H1 (cell line): ENCODE measurements at regions not wholly inside any gene's neighbourhood (a gene's known extent, or its start where the extent isn't known, plus 50 kb on each side); places are given as distances from the start of the nearest gene placed in this dataset.

Experiments
- CTCF ChIA-PET: fragments of 300-600 bp; sonication (Branson Sonifier 250); formaldehyde crosslinking; loops from one replicate; lab custom pipeline; 2021; ENCODE audit not compliant: partially characterized antibody; lab: Charles Lee
- POLR2A ChIA-PET: fragments of 300-600 bp; sonication (Branson Sonifier 250); formaldehyde crosslinking; loops from one replicate; lab custom pipeline; 2021; ENCODE audit warnings: inconsistent platforms; ENCODE audit not compliant: partially characterized antibody; lab: Charles Lee
- DNase-seq, 2 experiments: peaks; one replicate each; pipeline versions ENCODE4 v3.0.0 to v3.0.0-alpha.2; 2010 to 2022; ENCODE audit warnings: low spot score in 2 of 2, low read depth in 1 of 2, mixed read lengths in 1 of 2
- FAIRE-seq: peaks from 2 replicates; lab custom pipeline; 2011; peaks lifted over from hg19 to GRCh38; lab: Jason Lieb, UNC
- H2AFZ ChIP-seq: 2 replicates; pipeline ENCODE4 v1.8.1; 2012; ENCODE audit warnings: low read length, inconsistent platforms
- H2AK5ac ChIP-seq: 2 replicates; pipeline ENCODE4 v1.6.1; 2013; ENCODE audit warnings: low read depth, low read length
- H2BK120ac ChIP-seq: replicated peaks from 2 replicates; pipeline ENCODE3; 2013; ENCODE audit warnings: low read depth, low read length, inconsistent platforms
- H2BK12ac ChIP-seq: 2 replicates; pipeline ENCODE4 v1.6.1; 2013; ENCODE audit warnings: low read depth, low read length
- H2BK15ac ChIP-seq: 2 replicates; pipeline ENCODE4 v1.6.1; 2013; ENCODE audit warnings: low read length
- H2BK20ac ChIP-seq: 2 replicates; pipeline ENCODE4 v1.6.1; 2013; ENCODE audit warnings: low read length
- H2BK5ac ChIP-seq: 2 replicates; pipeline ENCODE4 v1.6.1; 2013; ENCODE audit warnings: low read depth, low read length
- H3K14ac ChIP-seq: 2 replicates; pipeline ENCODE4 v1.6.1; 2013; ENCODE audit warnings: inconsistent platforms; ENCODE audit not compliant: insufficient read length
- H3K18ac ChIP-seq: 2 replicates; pipeline ENCODE4 v1.6.1; 2013; ENCODE audit warnings: low read length; ENCODE audit errors: extremely low read depth
- H3K23ac ChIP-seq: 2 replicates; pipeline ENCODE4 v1.6.1; 2013; ENCODE audit warnings: inconsistent platforms; ENCODE audit not compliant: insufficient read length
- H3K23me2 ChIP-seq: 2 replicates; pipeline ENCODE4 v1.6.1; 2013; ENCODE audit warnings: low read depth, low read length
- H3K27ac ChIP-seq: 2 replicates; pipeline ENCODE4 v1.6.1; 2011; ENCODE audit warnings: low read depth, low read length, inconsistent platforms
- H3K27me3 ChIP-seq, 4 experiments: replicated peaks in 1 of 4; 1 replicate in 1 of 4; 2 replicates in 3 of 4; pipeline versions ENCODE4 v1.6.1 to v1.8.1; 2011 to 2013; ENCODE audit warnings: low read length in 3 of 4, mild to moderate bottlenecking in 3 of 4, inconsistent platforms in 2 of 4, mixed read lengths in 2 of 4, moderate library complexity in 1 of 4; ENCODE audit not compliant: control insufficient read depth in 3 of 4, insufficient read depth in 3 of 4; ENCODE audit errors: extremely low read depth in 1 of 4
- H3K36me3 ChIP-seq, 4 experiments: 2 replicates each; pipeline versions ENCODE4 v1.6.1 to v1.8.1; 2011 to 2013; ENCODE audit warnings: mild to moderate bottlenecking in 4 of 4, low read length in 3 of 4, moderate library complexity in 2 of 4, control low read depth in 1 of 4, inconsistent platforms in 1 of 4; ENCODE audit not compliant: insufficient read depth in 4 of 4, control insufficient read depth in 2 of 4
- H3K4ac ChIP-seq: replicated peaks from 2 replicates; pipeline ENCODE3; 2013; ENCODE audit warnings: low read length, low read depth, mixed read lengths, inconsistent platforms; ENCODE audit not compliant: insufficient read length
- H3K4me1 ChIP-seq, 4 experiments: replicated peaks in 1 of 4; 1 replicate in 1 of 4; 2 replicates in 3 of 4; pipeline versions ENCODE4 v1.6.1 to v1.8.1; 2011 to 2013; ENCODE audit warnings: low read length in 3 of 4, inconsistent platforms in 2 of 4, mixed read lengths in 1 of 4; ENCODE audit not compliant: insufficient read depth in 4 of 4, control insufficient read depth in 3 of 4
- H3K4me2 ChIP-seq, 2 experiments: 2 replicates each; pipeline versions ENCODE4 v1.6.1 to v1.8.1; 2011 to 2013; ENCODE audit warnings: low read depth in 2 of 2, low read length in 2 of 2, control low read depth in 1 of 2, inconsistent platforms in 1 of 2, mild to moderate bottlenecking in 1 of 2; ENCODE audit not compliant: insufficient read depth in 1 of 2
- H3K4me3 ChIP-seq, 4 experiments: fragments of 200-600, 300-600 bp in 1 of 4; sonication (generic), shearing (Covaris generic), sonication (Bioruptor Twin) in 1 of 4; 2 replicates each; pipeline versions ENCODE4 v1.5.1 to v1.8.1; 2011 to 2016; ENCODE audit warnings: low read length in 4 of 4, low read depth in 3 of 4, control low read depth in 2 of 4, inconsistent platforms in 2 of 4, mild to moderate bottlenecking in 2 of 4, mixed read lengths in 1 of 4, moderate library complexity in 1 of 4; ENCODE audit not compliant: insufficient read depth in 2 of 4; ENCODE audit errors: extremely low read depth in 1 of 4
- H3K56ac ChIP-seq: replicated peaks from 2 replicates; pipeline ENCODE3; 2013; ENCODE audit warnings: low read depth, mild to moderate bottlenecking, mixed read lengths, low read length, inconsistent platforms; ENCODE audit not compliant: insufficient read length
- H3K79me1 ChIP-seq: 2 replicates; pipeline ENCODE4 v1.6.1; 2013; ENCODE audit warnings: low read depth, low read length, control low read depth
- H3K79me2 ChIP-seq, 2 experiments: 2 replicates each; pipeline versions ENCODE4 v1.6.1 to v1.8.1; 2012 to 2013; ENCODE audit warnings: low read length in 2 of 2, mild to moderate bottlenecking in 2 of 2, inconsistent platforms in 1 of 2; ENCODE audit not compliant: insufficient read depth in 2 of 2, control insufficient read depth in 1 of 2
- H3K9ac ChIP-seq, 4 experiments: replicated peaks in 1 of 4; 1 replicate in 1 of 4; 2 replicates in 3 of 4; pipeline versions ENCODE4 v1.6.1 to v1.8.1; 2011 to 2013; ENCODE audit warnings: low read depth in 3 of 4, low read length in 3 of 4, control low read depth in 2 of 4, mild to moderate bottlenecking in 2 of 4, moderate library complexity in 2 of 4, inconsistent platforms in 1 of 4; ENCODE audit errors: extremely low read depth in 1 of 4
- H3K9me3 ChIP-seq, 2 experiments: 2 replicates each; pipeline versions ENCODE4 v1.6.1 to v1.8.1; 2012 to 2013; ENCODE audit warnings: mild to moderate bottlenecking in 2 of 2, moderate library complexity in 2 of 2, control low read depth in 1 of 2, inconsistent platforms in 1 of 2, low read depth in 1 of 2, low read length in 1 of 2, mixed read lengths in 1 of 2; ENCODE audit not compliant: insufficient read depth in 2 of 2
- H4K20me1 ChIP-seq, 2 experiments: replicated peaks in 1 of 2; 2 replicates each; pipeline versions ENCODE3 to v1.8.1; 2011 to 2013; ENCODE audit warnings: inconsistent platforms in 2 of 2, low read length in 2 of 2, mild to moderate bottlenecking in 1 of 2; ENCODE audit not compliant: insufficient read depth in 2 of 2, control insufficient read depth in 1 of 2
- H4K5ac ChIP-seq: 2 replicates; pipeline ENCODE4 v1.6.1; 2013; ENCODE audit warnings: low read length, low read depth, mixed read lengths, inconsistent platforms; ENCODE audit not compliant: insufficient read length
- H4K8ac ChIP-seq: 2 replicates; pipeline ENCODE4 v1.8.0; 2013; ENCODE audit warnings: mild to moderate bottlenecking, moderate library complexity, low read length, inconsistent platforms; ENCODE audit not compliant: insufficient read depth; ENCODE audit errors: extremely low read depth
- H4K91ac ChIP-seq: replicated peaks from 2 replicates; pipeline ENCODE3; 2013; ENCODE audit warnings: low read length, mixed read lengths, inconsistent platforms; ENCODE audit not compliant: insufficient read length
- ASH2L ChIP-seq: fragments of 200-600, 300-600 bp; sonication (generic); IDR thresholded peaks from one replicate; pipeline ENCODE4 v1.7.1; 2017; ENCODE audit warnings: low read length
- CBX5 ChIP-seq: fragments of 300-800, 300-1000 bp; sonication (generic); IDR thresholded peaks from 2 replicates; pipeline ENCODE4 v1.7.1; 2016; ENCODE audit warnings: antibody characterized with exemption, low read length, low read depth
- CBX8 ChIP-seq: fragments of 300-800, 300-1000 bp; sonication (generic); IDR thresholded peaks from 2 replicates; pipeline ENCODE4 v1.7.1; 2016; ENCODE audit warnings: low read depth, low read length, borderline replicate concordance
- CHD2 ChIP-seq: IDR thresholded peaks from 2 replicates; pipeline ENCODE4 v1.6.1; 2012; ENCODE audit warnings: low read length, improper control_type of control experiment
- JUN ChIP-seq: IDR thresholded peaks from 2 replicates; pipeline ENCODE4 v1.6.1; 2011; ENCODE audit warnings: low read depth, mild to moderate bottlenecking, improper control_type of control experiment, low read length
- KDM1A ChIP-seq: fragments of 200-600, 300-600 bp; sonication (generic); IDR thresholded peaks from 2 replicates; pipeline ENCODE4 v1.7.1; 2016; ENCODE audit warnings: mild to moderate bottlenecking, low read length, borderline replicate concordance
- KDM5A ChIP-seq: fragments of 200-600 bp; IDR thresholded peaks from 2 replicates; pipeline ENCODE4 v1.7.1; 2012; ENCODE audit warnings: mild to moderate bottlenecking, low read length, inconsistent platforms, mixed read lengths
- PHF8 ChIP-seq: fragments of 200-600 bp; sonication (generic); conservative IDR thresholded peaks from 2 replicates; pipeline ENCODE4 v1.7.1; 2012; ENCODE audit warnings: low read depth, mild to moderate bottlenecking, inconsistent platforms, low read length, moderate library complexity
- RBBP5 ChIP-seq: IDR thresholded peaks from 2 replicates; pipeline ENCODE4 v1.7.1; 2012; ENCODE audit warnings: low read depth, mild to moderate bottlenecking, inconsistent platforms, low read length, moderate library complexity, borderline replicate concordance
- RFX5 ChIP-seq: IDR thresholded peaks from 2 replicates; pipeline ENCODE4 v1.6.1; 2011; ENCODE audit warnings: low read depth, low read length, improper control_type of control experiment, borderline replicate concordance
- TAF1 ChIP-seq: IDR thresholded peaks from 2 replicates; pipeline ENCODE4 v1.6.1; 2011; ENCODE audit warnings: mild to moderate bottlenecking, low read depth, low read length
- WGBS, 2 experiments: shearing (Covaris generic) in 1 of 2; methylation state at CpG; one replicate each; pipeline versions ENCODE4 v1.1.6 to v1.1.7; 2013 to 2015; ENCODE audit warnings: low lambda C conversion rate in 2 of 2, mixed read lengths in 2 of 2, inconsistent platforms in 1 of 2, low coverage in 1 of 2, missing lambda C conversion rate in 1 of 2; ENCODE audit not compliant: insufficient replicate concordance in 2 of 2, insufficient coverage in 1 of 2, insufficient read length in 1 of 2; ENCODE audit errors: extremely low coverage in 1 of 2, missing lambda C conversion rate in 1 of 2; 5-methylcytosine and 5-hydroxymethylcytosine counted together
- TF ChIP-seq, protein P1 (sequence below): IDR thresholded peaks from 2 replicates; pipeline ENCODE4 v1.6.1; 2012; ENCODE audit warnings: inconsistent platforms
- TF ChIP-seq, protein P2 (sequence below): IDR thresholded peaks from 2 replicates; pipeline ENCODE4 v1.6.1; 2011; ENCODE audit warnings: low read length, improper control_type of control experiment

DNA sequence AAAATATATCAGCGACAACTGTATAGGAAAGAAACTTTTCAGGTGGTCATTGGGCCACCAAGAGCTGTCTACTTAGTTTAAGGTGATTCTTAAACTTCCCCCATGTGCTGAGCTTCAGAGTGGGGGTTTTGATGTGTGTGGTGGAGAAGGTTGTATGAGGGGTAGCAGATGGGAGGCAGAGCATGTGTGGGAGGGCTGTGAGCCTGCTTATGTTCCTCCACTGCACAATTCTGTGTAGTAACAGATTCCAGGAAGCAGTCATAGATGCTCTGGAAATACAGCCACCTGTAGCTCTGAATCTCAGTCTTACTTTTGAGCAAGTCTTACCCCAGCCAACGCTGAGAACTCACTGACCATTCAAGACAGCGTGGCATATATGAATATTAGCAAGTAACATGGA lies 95.3 kb upstream of the SPATA13 start:
- Histone ChIP-seq H3K4me3 (no peak overlapping the region), H3K23me2 (no peaks in the 10 kb centered on the region), H3K18ac (no peak overlapping the region), H3K4ac (no peak overlapping the region), H4K91ac (no peak overlapping the region), H3K56ac (no peak overlapping the region), H3K27ac (no peak overlapping the region), H4K5ac (no peak overlapping the region), H2AFZ (no peak overlapping the region), H3K79me2 (no peaks in the 10 kb centered on the region), H3K36me3 (no peaks in the 10 kb centered on the region), H3K79me1 (no peaks in the 10 kb centered on the region), H2BK120ac (no peak overlapping the region), H3K9ac (no peak overlapping the region), H3K14ac (no peak overlapping the region), H2BK20ac (no peak overlapping the region), H3K23ac (no peak overlapping the region), H2BK15ac (no peak overlapping the region; the same call in 1 of the 2 replicates), H2AK5ac (no peak overlapping the region), H4K8ac (no peak overlapping the region), H2BK5ac (no peak overlapping the region), H3K4me2 (no peak overlapping the region), H3K4me1 (peaks cover 7 to 11% (median 9%) of the 10 kb centered on the region in 4 experiments), H3K9me3 (no peaks in the 10 kb centered on the region), H2BK12ac (no peak overlapping the region), H4K20me1 (no peaks in the 10 kb centered on the region), H3K27me3 (no peaks in the 10 kb centered on the region)
- CTCF ChIA-PET = interaction anchor here (0.6 to 1.3 kb wide), 4 partner anchors 12 to 154 kb away, joined by 3 to 4 read pairs (median 3); no protein-coding TSS in a partner anchor
- POLR2A ChIA-PET = interaction anchor here (1.0 kb wide), 1 partner anchor 96 kb away, joined by 3 read pairs; no protein-coding TSS in a partner anchor
- FAIRE-seq = no peak
- DNase-seq = no peak
- TF ChIP-seq RFX5 (no peak), CBX5 (no peak), RBBP5 (no peak), KDM5A (no peak), CBX8 (no peak), CHD2 (no peak), JUN (no peak), KDM1A (no peak), ASH2L (no peak), PHF8 (no peak), TAF1 (no peak)
- TF ChIP-seq, protein P1, sequence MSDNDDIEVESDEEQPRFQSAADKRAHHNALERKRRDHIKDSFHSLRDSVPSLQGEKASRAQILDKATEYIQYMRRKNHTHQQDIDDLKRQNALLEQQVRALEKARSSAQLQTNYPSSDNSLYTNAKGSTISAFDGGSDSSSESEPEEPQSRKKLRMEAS = no peak
- TF ChIP-seq, protein P2, sequence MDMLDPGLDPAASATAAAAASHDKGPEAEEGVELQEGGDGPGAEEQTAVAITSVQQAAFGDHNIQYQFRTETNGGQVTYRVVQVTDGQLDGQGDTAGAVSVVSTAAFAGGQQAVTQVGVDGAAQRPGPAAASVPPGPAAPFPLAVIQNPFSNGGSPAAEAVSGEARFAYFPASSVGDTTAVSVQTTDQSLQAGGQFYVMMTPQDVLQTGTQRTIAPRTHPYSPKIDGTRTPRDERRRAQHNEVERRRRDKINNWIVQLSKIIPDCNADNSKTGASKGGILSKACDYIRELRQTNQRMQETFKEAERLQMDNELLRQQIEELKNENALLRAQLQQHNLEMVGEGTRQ = no peak
- WGBS, 2 experiments = 54% methylated on average over 3 of the region's 3 CpGs; no CpG with 5 or more reads in 1 of the 2 experiments
